CD4-positive, CD25-positive, alpha-beta regulatory T cell (primary cell): ENCODE measurements at regions not wholly inside any gene's neighbourhood (a gene's known extent, or its start where the extent isn't known, plus 50 kb on each side); places are given as distances from the start of the nearest gene placed in this dataset.
"Not testable (repeated sequence)": the region's sequence is repeated elsewhere in the genome, so short reads cannot be mapped to it uniquely, and the experiment has no call there.

Source experiments
- ATAC-seq, 2 donors: fragments of 150-1000 bp; cut with Tn5 transposase; one replicate each; pipeline ENCODE4 v1.10.0; 2021; ENCODE audit warnings: low read depth in 2 of 2, moderate number of reproducible peaks in 2 of 2, moderate library complexity in 1 of 2
- DNase-seq, 3 donors: peaks; one replicate each; pipeline versions ENCODE4 v3.0.0 to v3.0.0-alpha.2; 2012 to 2022; ENCODE audit warnings: mixed read lengths in 1 of 3
- H3K27ac ChIP-seq: one replicate; pipeline ENCODE4 v1.7.0; 2013; ENCODE audit warnings: mild to moderate bottlenecking, low read length; ENCODE audit not compliant: insufficient read depth, poor library complexity, severe bottlenecking
- H3K27me3 ChIP-seq: one replicate; pipeline ENCODE4 v1.7.0; 2013; ENCODE audit warnings: low read length; ENCODE audit not compliant: control insufficient read depth, insufficient read depth
- H3K36me3 ChIP-seq: one replicate; pipeline ENCODE4 v1.7.0; 2013; ENCODE audit warnings: mild to moderate bottlenecking, low read length, moderate library complexity; ENCODE audit not compliant: control insufficient read depth, insufficient read depth
- H3K4me1 ChIP-seq: 2 replicates; pipeline ENCODE4 v1.7.0; 2013; ENCODE audit warnings: mild to moderate bottlenecking, low read length; ENCODE audit not compliant: insufficient read depth, control insufficient read depth, poor library complexity, severe bottlenecking
- H3K4me3 ChIP-seq: one replicate; pipeline ENCODE4 v1.7.0; 2013; ENCODE audit warnings: low read depth, mild to moderate bottlenecking, low read length, moderate library complexity
- H3K9me3 ChIP-seq, 2 experiments: 1 replicate in 1 of 2; 2 replicates in 1 of 2; pipeline ENCODE4 v1.7.0; 2013; ENCODE audit warnings: low read length in 2 of 2, mild to moderate bottlenecking in 1 of 2, moderate library complexity in 1 of 2; ENCODE audit not compliant: control insufficient read depth in 2 of 2
- H3K27ac Mint-ChIP-seq, 3 donors: one replicate each; pipeline ENCODE4 v1.8.0; 2020 to 2022; ENCODE audit warnings: mild to moderate bottlenecking in 3 of 3, mixed read lengths in 3 of 3, moderate library complexity in 2 of 3
- H3K27me3 Mint-ChIP-seq: one replicate; pipeline ENCODE4 v1.8.0; 2022; ENCODE audit warnings: mild to moderate bottlenecking, mixed read lengths
- H3K36me3 Mint-ChIP-seq: one replicate; pipeline ENCODE4 v1.8.0; 2020; ENCODE audit warnings: mixed read lengths
- H3K4me1 Mint-ChIP-seq, 4 donors: one replicate each; pipeline ENCODE4 v1.8.0; 2020 to 2022; ENCODE audit warnings: mixed read lengths in 4 of 4, mild to moderate bottlenecking in 1 of 4
- H3K4me3 Mint-ChIP-seq, 4 donors: one replicate each; pipeline ENCODE4 v1.8.0; 2020 to 2022; ENCODE audit warnings: mild to moderate bottlenecking in 4 of 4, mixed read lengths in 4 of 4, moderate library complexity in 3 of 4
- H3K9me3 Mint-ChIP-seq, 7 donors: one replicate each; pipeline ENCODE4 v1.8.0; 2020 to 2022; ENCODE audit warnings: mixed read lengths in 7 of 7, mild to moderate bottlenecking in 3 of 7, moderate library complexity in 2 of 7

GRCh38 chr11:134978388-134979088, 566.5 kb upstream of the B3GAT1 start:
- H3K27me3 Mint-ChIP-seq: peaks cover 4% of the 10 kb centered on the region
- H3K4me1 Mint-ChIP-seq: no peaks in the 10 kb centered on the region
- no peaks in the 10 kb centered on the region for H3K9me3 ChIP-seq
- H3K36me3 Mint-ChIP-seq: no peaks in the 10 kb centered on the region
- H3K36me3 ChIP-seq: no peaks in the 10 kb centered on the region
- no peaks in the 10 kb centered on the region for H3K4me1 ChIP-seq
- H3K27ac Mint-ChIP-seq: no peak overlapping the region
- ATAC-seq: no peak
- H3K27me3 ChIP-seq: no peaks in the 10 kb centered on the region
- H3K9me3 Mint-ChIP-seq: peaks cover 0 to 3% (median 0%) of the 10 kb centered on the region in 7 donors
- H3K4me3 ChIP-seq: no peak overlapping the region
- H3K27ac ChIP-seq: no peak overlapping the region
- H3K4me3 Mint-ChIP-seq: no peak overlapping the region
- DNase-seq: no peak

- Histone ChIP-seq H3K4me3 (no peak overlapping the region), H3K27me3 (no peaks in the 10 kb centered on the region), H3K27ac (no peak overlapping the region), H3K36me3 (no peaks in the 10 kb centered on the region), H3K9me3 (no peaks in the 10 kb centered on the region), H3K4me1 (no peaks in the 10 kb centered on the region)
- peaks cover 0 to 4% (median 0%) of the 10 kb centered on the region in 7 donors for H3K9me3 Mint-ChIP-seq
- no peak overlapping the region for H3K4me3 Mint-ChIP-seq
- H3K27me3 Mint-ChIP-seq: peaks cover 4% of the 10 kb centered on the region
- no peaks in the 10 kb centered on the region for H3K4me1 Mint-ChIP-seq
- ATAC-seq (no peak), DNase-seq (no peak)
- no peak overlapping the region for H3K27ac Mint-ChIP-seq
- no peaks in the 10 kb centered on the region for H3K36me3 Mint-ChIP-seq
Observed at GRCh38 chr11:134976551-134976950, 564.5 kb upstream of the B3GAT1 start.

GRCh38 chr11:134975866-134976376, 563.9 kb upstream of the B3GAT1 start:
- H3K36me3 Mint-ChIP-seq: no peaks in the 10 kb centered on the region

GRCh38 chr11:134973801-134974200, 561.8 kb upstream of the B3GAT1 start:
- Mint-ChIP-seq H3K36me3 (no peaks in the 10 kb centered on the region), H3K27ac (no peak overlapping the region), H3K4me1 (no peaks in the 10 kb centered on the region), H3K4me3 (no peak overlapping the region), H3K9me3 (peaks cover 0 to 4% (median 0%) of the 10 kb centered on the region in 7 donors), H3K27me3 (peaks cover 4% of the 10 kb centered on the region)
- H3K4me3 ChIP-seq: no peak overlapping the region
- no peaks in the 10 kb centered on the region for H3K36me3 ChIP-seq
- ATAC-seq: no peak
- no peaks in the 10 kb centered on the region for H3K4me1 ChIP-seq
- H3K27ac ChIP-seq: no peak overlapping the region
- no peaks in the 10 kb centered on the region for H3K9me3 ChIP-seq
- no peaks in the 10 kb centered on the region for H3K27me3 ChIP-seq
- DNase-seq: no peak

More at GRCh38 chr11:134975866-134976376, 563.9 kb upstream of the B3GAT1 start:
- no peak for DNase-seq
- no peak overlapping the region for H3K4me3 Mint-ChIP-seq
- peaks cover 0 to 4% (median 0%) of the 10 kb centered on the region in 7 donors for H3K9me3 Mint-ChIP-seq
- Histone ChIP-seq H3K4me3 (no peak overlapping the region), H3K36me3 (no peaks in the 10 kb centered on the region), H3K27me3 (no peaks in the 10 kb centered on the region), H3K4me1 (no peaks in the 10 kb centered on the region), H3K9me3 (no peaks in the 10 kb centered on the region), H3K27ac (no peak overlapping the region)
- no peak overlapping the region for H3K27ac Mint-ChIP-seq
- H3K27me3 Mint-ChIP-seq: peaks cover 4% of the 10 kb centered on the region
- H3K4me1 Mint-ChIP-seq: no peaks in the 10 kb centered on the region
- ATAC-seq: no peak

GRCh38 chr11:134971381-134971780, 559.3 kb upstream of the B3GAT1 start:
- ATAC-seq (no peak), DNase-seq (no peak)
- no peak overlapping the region for H3K27ac Mint-ChIP-seq
- peaks cover 0 to 4% (median 0%) of the 10 kb centered on the region in 7 donors for H3K9me3 Mint-ChIP-seq
- no peaks in the 10 kb centered on the region for H3K36me3 Mint-ChIP-seq
- Histone ChIP-seq H3K27ac (no peak overlapping the region), H3K27me3 (no peaks in the 10 kb centered on the region), H3K36me3 (no peaks in the 10 kb centered on the region), H3K4me1 (no peaks in the 10 kb centered on the region), H3K4me3 (no peak overlapping the region), H3K9me3 (no peaks in the 10 kb centered on the region)
- no peaks in the 10 kb centered on the region for H3K4me1 Mint-ChIP-seq
- no peaks in the 10 kb centered on the region for H3K27me3 Mint-ChIP-seq
- no peak overlapping the region for H3K4me3 Mint-ChIP-seq

- no peak overlapping the region for H3K27ac Mint-ChIP-seq
- no peak for DNase-seq
- H3K4me1 Mint-ChIP-seq: no peaks in the 10 kb centered on the region
- no peak overlapping the region for H3K4me3 Mint-ChIP-seq
- Histone ChIP-seq H3K27me3 (no peaks in the 10 kb centered on the region), H3K36me3 (no peaks in the 10 kb centered on the region), H3K9me3 (no peaks in the 10 kb centered on the region), H3K4me3 (no peak overlapping the region), H3K4me1 (no peaks in the 10 kb centered on the region), H3K27ac (no peak overlapping the region)
- ATAC-seq: no peak
- H3K36me3 Mint-ChIP-seq: no peaks in the 10 kb centered on the region
- no peaks in the 10 kb centered on the region for H3K27me3 Mint-ChIP-seq
- H3K9me3 Mint-ChIP-seq: peaks cover 0 to 1% (median 0%) of the 10 kb centered on the region in 7 donors
Observed at GRCh38 chr11:134967746-134968145, 555.7 kb upstream of the B3GAT1 start.

- H3K27me3 ChIP-seq, H3K36me3 ChIP-seq, H3K27ac ChIP-seq, H3K36me3 Mint-ChIP-seq, H3K9me3 ChIP-seq, H3K4me1 ChIP-seq, ATAC-seq, DNase-seq, H3K27ac Mint-ChIP-seq, H3K4me1 Mint-ChIP-seq, H3K27me3 Mint-ChIP-seq, H3K4me3 ChIP-seq, H3K9me3 Mint-ChIP-seq, H3K4me3 Mint-ChIP-seq: not testable (repeated sequence)
Observed at GRCh38 chr11:134961386-134961785, 549.3 kb upstream of the B3GAT1 start.

- no peaks in the 10 kb centered on the region for H3K9me3 ChIP-seq
- H3K4me1 ChIP-seq: no peaks in the 10 kb centered on the region
- no peaks in the 10 kb centered on the region for H3K36me3 ChIP-seq
- Mint-ChIP-seq H3K27me3 (peaks cover 5% of the 10 kb centered on the region), H3K4me3 (no peak overlapping the region), H3K4me1 (no peaks in the 10 kb centered on the region), H3K9me3 (peaks cover 0 to 1% (median 0%) of the 10 kb centered on the region in 7 donors), H3K36me3 (no peaks in the 10 kb centered on the region), H3K27ac (no peak overlapping the region)
- H3K27me3 ChIP-seq: no peaks in the 10 kb centered on the region
- H3K27ac ChIP-seq: no peak overlapping the region
- H3K4me3 ChIP-seq: no peak overlapping the region
- ATAC-seq (no peak), DNase-seq (no peak)
Observed at GRCh38 chr11:134958870-134959269, 546.8 kb upstream of the B3GAT1 start.
